Progenitor cell of endocrine pancreas (in vitro differentiated cells): ENCODE measurements at regions not wholly inside any gene's neighbourhood (a gene's known extent, or its start where the extent isn't known, plus 50 kb on each side); places are given as distances from the start of the nearest gene placed in this dataset.

Source experiments
- DNase-seq: peaks from one replicate; pipeline ENCODE4 v3.0.0; 2021; ENCODE audit warnings: low spot score; ENCODE audit not compliant: unreplicated experiment
- H3K27ac Mint-ChIP-seq: 2 replicates; pipeline ENCODE4 v1.8.0; 2021; ENCODE audit warnings: mild to moderate bottlenecking, moderate library complexity, mixed read lengths
- H3K27me3 Mint-ChIP-seq: 2 replicates; pipeline ENCODE4 v1.8.0; 2021; ENCODE audit warnings: mixed read lengths
- H3K36me3 Mint-ChIP-seq: 2 replicates; pipeline ENCODE4 v1.8.0; 2022; ENCODE audit warnings: mixed read lengths; ENCODE audit not compliant: insufficient read depth
- H3K4me1 Mint-ChIP-seq: 2 replicates; pipeline ENCODE4 v1.8.0; 2021; ENCODE audit warnings: low read depth, mixed read lengths
- H3K4me3 Mint-ChIP-seq: 2 replicates; pipeline ENCODE4 v1.8.0; 2021; ENCODE audit warnings: low read depth, mild to moderate bottlenecking, moderate library complexity, mixed read lengths
- H3K9me3 Mint-ChIP-seq: 2 replicates; pipeline ENCODE4 v1.8.0; 2021; ENCODE audit warnings: low read depth, mixed read lengths
- CTCF ChIP-seq: fragments of 200-600 bp; sonication (generic); IDR thresholded peaks from one replicate; pipeline ENCODE4 v1.5.0; 2021; ENCODE audit warnings: antibody characterized with exemption, mild to moderate bottlenecking; ENCODE audit not compliant: unreplicated experiment

DNA sequence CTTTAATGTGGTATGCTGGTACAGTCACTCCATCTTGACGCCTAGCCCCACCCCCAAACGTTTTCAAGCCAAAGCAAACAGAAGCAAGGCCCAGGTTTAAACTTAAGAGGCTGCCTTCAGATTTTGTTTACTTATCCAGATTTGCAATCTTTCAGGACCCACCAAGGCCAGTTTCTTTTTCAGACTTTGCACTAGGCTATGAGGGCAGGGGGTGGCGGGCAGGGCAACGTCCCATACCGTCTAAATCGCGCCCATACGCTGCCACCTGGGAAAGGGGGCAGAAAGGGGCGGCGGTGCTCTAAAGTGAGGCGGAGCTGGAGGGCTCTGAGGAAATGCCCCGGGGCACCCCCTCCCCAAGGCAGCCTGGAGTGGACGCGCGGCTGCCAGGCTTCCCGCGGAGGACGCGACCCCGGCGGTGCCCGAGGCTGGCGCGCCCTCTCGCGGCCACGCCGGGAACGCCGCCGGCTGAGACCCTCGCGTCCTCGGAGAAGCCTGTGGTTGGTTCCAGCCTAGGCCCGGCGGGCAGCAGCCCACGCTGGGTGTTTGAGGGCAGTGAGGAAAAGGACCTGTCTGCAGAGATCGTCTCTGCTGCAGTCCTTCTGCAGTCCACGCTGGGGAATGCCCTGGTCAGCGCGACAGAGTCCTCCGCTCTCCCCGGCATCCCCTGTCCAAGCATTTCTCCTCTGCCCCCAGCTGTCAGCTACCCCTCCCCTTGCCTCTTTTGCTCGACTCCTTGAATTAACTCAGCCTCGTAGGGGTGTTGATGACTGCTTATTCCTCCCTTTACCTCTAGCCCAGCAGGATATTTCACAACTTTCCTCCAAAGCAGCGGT lies 93.7 kb upstream of the PRNP start:
- Mint-ChIP-seq H3K4me3 (peak overlapping the region; percentile 59), H3K27me3 (peaks cover 33% of the 10 kb centered on the region), H3K27ac (no peak overlapping the region), H3K36me3 (no peaks in the 10 kb centered on the region), H3K9me3 (no peaks in the 10 kb centered on the region), H3K4me1 (peaks cover 5% of the 10 kb centered on the region)
- DNase-seq, result peak; percentile 81
- peak; percentile 99 for TF ChIP-seq CTCF

- H3K27ac Mint-ChIP-seq, result no peak overlapping the region
- peaks cover 5% of the 10 kb centered on the region for H3K4me1 Mint-ChIP-seq
- no peaks in the 10 kb centered on the region for H3K9me3 Mint-ChIP-seq
- TF ChIP-seq CTCF, result no peak
- H3K36me3 Mint-ChIP-seq, result no peaks in the 10 kb centered on the region
- DNase-seq, result no peak
- H3K4me3 Mint-ChIP-seq, result peak overlapping the region; percentile 6
- peaks cover 31% of the 10 kb centered on the region for H3K27me3 Mint-ChIP-seq
Measured at GRCh38 chr20:4591975-4592315, 94.3 kb upstream of the PRNP start.

- Mint-ChIP-seq H3K27me3 (peaks cover 27% of the 10 kb centered on the region), H3K4me3 (no peak overlapping the region), H3K9me3 (no peaks in the 10 kb centered on the region), H3K4me1 (no peaks in the 10 kb centered on the region), H3K27ac (no peak overlapping the region), H3K36me3 (no peaks in the 10 kb centered on the region)
- no peak for DNase-seq
- TF ChIP-seq CTCF, result no peak
Measured at GRCh38 chr20:4585758-4586157, 100.5 kb upstream of the PRNP start.

DNA sequence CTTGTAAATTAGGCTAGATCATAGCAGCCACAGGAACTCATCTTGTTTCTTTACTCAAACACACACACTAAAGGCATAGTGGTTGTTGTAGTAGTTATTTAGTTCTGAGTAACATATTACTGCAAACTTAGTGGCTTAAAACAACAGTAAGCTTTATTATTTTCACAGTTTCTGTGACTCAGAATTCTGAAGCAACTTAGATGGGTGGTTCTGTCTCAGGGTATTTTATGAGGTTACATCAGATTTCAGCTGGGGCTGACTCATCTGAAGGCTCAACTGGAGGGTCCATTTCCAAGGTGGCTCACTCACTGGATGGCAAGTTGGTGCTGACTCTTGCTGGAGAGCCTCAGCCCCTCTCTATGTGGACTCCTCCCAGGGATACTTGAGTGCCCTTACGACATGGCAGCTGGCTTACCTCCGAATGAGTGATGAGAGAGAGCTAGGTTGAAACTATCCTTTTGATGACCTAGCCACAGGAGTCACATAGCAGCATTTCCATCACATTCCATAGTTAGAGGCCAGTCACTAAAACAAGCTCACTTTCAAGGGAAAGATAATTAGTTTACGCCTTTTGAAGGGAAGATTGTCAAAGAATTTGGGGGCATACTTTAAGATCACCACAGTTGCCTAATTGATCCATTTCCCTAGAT lies 101.0 kb upstream of the PRNP start:
- H3K27me3 Mint-ChIP-seq, result peaks cover 27% of the 10 kb centered on the region
- no peak for DNase-seq
- no peaks in the 10 kb centered on the region for H3K36me3 Mint-ChIP-seq
- H3K4me3 Mint-ChIP-seq, result no peak overlapping the region
- no peaks in the 10 kb centered on the region for H3K4me1 Mint-ChIP-seq
- H3K27ac Mint-ChIP-seq, result no peak overlapping the region
- no peak for TF ChIP-seq CTCF
- H3K9me3 Mint-ChIP-seq, result no peaks in the 10 kb centered on the region

GRCh38 chr20:4584510-4584909 lies 101.7 kb upstream of the PRNP start:
- TF ChIP-seq CTCF, result no peak
- H3K27me3 Mint-ChIP-seq, result peaks cover 27% of the 10 kb centered on the region
- no peaks in the 10 kb centered on the region for H3K9me3 Mint-ChIP-seq
- no peak for DNase-seq
- H3K36me3 Mint-ChIP-seq, result no peaks in the 10 kb centered on the region
- no peak overlapping the region for H3K27ac Mint-ChIP-seq
- H3K4me3 Mint-ChIP-seq, result no peak overlapping the region
- no peaks in the 10 kb centered on the region for H3K4me1 Mint-ChIP-seq
